ENCODE measurements at regions not wholly inside any gene's neighbourhood (a gene's known extent, or its start where the extent isn't known, plus 50 kb on each side); places are given as distances from the start of the nearest gene placed in this dataset.
"Not testable (repeated sequence)": the region's sequence is repeated elsewhere in the genome, so short reads cannot be mapped to it uniquely, and the experiment has no call there.

- no peak for DNase-seq
Measured at GRCh38 chr5:118365718-118366117, 622.6 kb downstream of the DTWD2 start.

- DNase-seq, result no peak
Measured at GRCh38 chr5:118354797-118355196, 633.5 kb downstream of the DTWD2 start.

- DNase-seq, result no peak
Measured at GRCh38 chr5:118353970-118354369, 634.4 kb downstream of the DTWD2 start.

GRCh38 chr5:118336468-118336867 lies 651.9 kb downstream of the DTWD2 start:
- DNase-seq, result no peak

- DNase-seq, result no peak
Measured at GRCh38 chr5:118327389-118327788, 661.0 kb downstream of the DTWD2 start.

GRCh38 chr5:118326481-118327045 lies 661.8 kb downstream of the DTWD2 start:
- DNase-seq, result no peak

- DNase-seq, result no peak
Measured at GRCh38 chr5:118325931-118326330, 662.4 kb downstream of the DTWD2 start.

GRCh38 chr5:118323723-118324122 lies 664.6 kb downstream of the DTWD2 start:
- not testable (repeated sequence) for DNase-seq

GRCh38 chr5:118321081-118321480 lies 667.3 kb downstream of the DTWD2 start:
- no peak for DNase-seq

- no peak for DNase-seq
Measured at GRCh38 chr5:118320121-118320520, 668.2 kb downstream of the DTWD2 start.

- DNase-seq, result no peak
Measured at GRCh38 chr5:118314931-118315330, 673.4 kb downstream of the DTWD2 start.

GRCh38 chr5:118311103-118311819 lies 677.1 kb downstream of the DTWD2 start:
- no peak for DNase-seq

GRCh38 chr5:118310401-118310800 lies 677.9 kb downstream of the DTWD2 start:
- DNase-seq, result no peak

- no peak for DNase-seq
Measured at GRCh38 chr5:118303296-118303695, 685.1 kb downstream of the DTWD2 start.

GRCh38 chr5:118302786-118303185 lies 685.6 kb downstream of the DTWD2 start:
- no peak for DNase-seq

GRCh38 chr5:118301696-118302095 lies 686.7 kb downstream of the DTWD2 start:
- DNase-seq, result no peak

GRCh38 chr5:118295045-118295444 lies 693.3 kb downstream of the DTWD2 start:
- no peak for DNase-seq

GRCh38 chr5:118293378-118293777 lies 695.0 kb downstream of the DTWD2 start:
- DNase-seq, result no peak

- no peak for DNase-seq
Measured at GRCh38 chr5:118290204-118290603, 698.1 kb downstream of the DTWD2 start.

GRCh38 chr5:118284230-118284629 lies 704.1 kb downstream of the DTWD2 start:
- DNase-seq, result not testable (repeated sequence)

- DNase-seq, result not testable (repeated sequence)
Measured at GRCh38 chr5:118282480-118283038, 705.8 kb downstream of the DTWD2 start.

- DNase-seq, result no peak
Measured at GRCh38 chr5:118279540-118280294, 708.6 kb downstream of the DTWD2 start.

- DNase-seq, result no peak
Measured at GRCh38 chr5:118270526-118270925, 717.8 kb downstream of the DTWD2 start.

GRCh38 chr5:118258223-118258622 lies 730.1 kb downstream of the DTWD2 start:
- no peak for DNase-seq

All from CD4-positive, alpha-beta T cell treated with Interleukin-21 for 1 hour (primary cell).